HG02678 (cell line): ENCODE measurements at regions not wholly inside any gene's neighbourhood (a gene's known extent, or its start where the extent isn't known, plus 50 kb on each side); places are given as distances from the start of the nearest gene placed in this dataset.
"Not testable (repeated sequence)": the region's sequence is repeated elsewhere in the genome, so short reads cannot be mapped to it uniquely, and the experiment has no call there.

Experiments used
- ATAC-seq: cut with Tn5 transposase; IDR thresholded peaks from one replicate; pipeline ENCODE4 v1.9.1; 2021; ENCODE audit warnings: mild to moderate bottlenecking, moderate library complexity; ENCODE audit not compliant: unreplicated experiment

GRCh38 chr10:33867199-33867789 lies 532.8 kb upstream of the NRP1 start:
- ATAC-seq: not testable (repeated sequence)

- ATAC-seq: no peak
These were observed 528.9 kb upstream of the NRP1 start for GRCh38 chr10:33863352-33863751.

- ATAC-seq: no peak
These were observed 528.2 kb upstream of the NRP1 start for GRCh38 chr10:33862536-33863105.

GRCh38 chr10:33861833-33862232 lies 527.4 kb upstream of the NRP1 start:
- no peak for ATAC-seq

GRCh38 chr10:33861016-33861704 lies 526.7 kb upstream of the NRP1 start:
- ATAC-seq: no peak

GRCh38 chr10:33860552-33860951 lies 526.1 kb upstream of the NRP1 start:
- ATAC-seq: no peak

GRCh38 chr10:33859319-33860022 lies 525.0 kb upstream of the NRP1 start:
- no peak for ATAC-seq

GRCh38 chr10:33858326-33858725 lies 523.9 kb upstream of the NRP1 start:
- ATAC-seq: no peak

- not testable (repeated sequence) for ATAC-seq
These were observed 518.8 kb upstream of the NRP1 start for GRCh38 chr10:33853221-33853620.

GRCh38 chr10:33843379-33843778 lies 508.9 kb upstream of the NRP1 start:
- no peak for ATAC-seq

GRCh38 chr10:33841678-33842077 lies 507.2 kb upstream of the NRP1 start:
- no peak for ATAC-seq

GRCh38 chr10:33838731-33839130 lies 504.3 kb upstream of the NRP1 start:
- ATAC-seq: no peak

- ATAC-seq: no peak
These were observed 503.3 kb upstream of the NRP1 start for GRCh38 chr10:33837736-33838135.

GRCh38 chr10:33835556-33835955 lies 501.1 kb upstream of the NRP1 start:
- no peak for ATAC-seq

- no peak for ATAC-seq
These were observed 499.1 kb upstream of the NRP1 start for GRCh38 chr10:33833566-33833965.

GRCh38 chr10:33832124-33832787 lies 497.8 kb upstream of the NRP1 start:
- no peak for ATAC-seq

- ATAC-seq: no peak
These were observed 497.1 kb upstream of the NRP1 start for GRCh38 chr10:33831591-33831990.

GRCh38 chr10:33829899-33830298 lies 495.4 kb upstream of the NRP1 start:
- ATAC-seq: not testable (repeated sequence)

- no peak for ATAC-seq
These were observed 494.1 kb upstream of the NRP1 start for GRCh38 chr10:33828592-33828991.

- no peak for ATAC-seq
These were observed 491.7 kb upstream of the NRP1 start for GRCh38 chr10:33826186-33826585.

GRCh38 chr10:33822774-33823173 lies 488.3 kb upstream of the NRP1 start:
- no peak for ATAC-seq
